H1 (cell line): ENCODE measurements at regions not wholly inside any gene's neighbourhood (a gene's known extent, or its start where the extent isn't known, plus 50 kb on each side); places are given as distances from the start of the nearest gene placed in this dataset.

Experiments
- CTCF ChIA-PET: fragments of 300-600 bp; sonication (Branson Sonifier 250); formaldehyde crosslinking; loops from one replicate; lab custom pipeline; 2021; ENCODE audit not compliant: partially characterized antibody; lab: Charles Lee
- POLR2A ChIA-PET: fragments of 300-600 bp; sonication (Branson Sonifier 250); formaldehyde crosslinking; loops from one replicate; lab custom pipeline; 2021; ENCODE audit warnings: inconsistent platforms; ENCODE audit not compliant: partially characterized antibody; lab: Charles Lee
- DNase-seq, 2 experiments: peaks; one replicate each; pipeline versions ENCODE4 v3.0.0 to v3.0.0-alpha.2; 2010 to 2022; ENCODE audit warnings: low spot score in 2 of 2, low read depth in 1 of 2, mixed read lengths in 1 of 2
- FAIRE-seq: peaks from 2 replicates; lab custom pipeline; 2011; peaks lifted over from hg19 to GRCh38; lab: Jason Lieb, UNC
- H2AFZ ChIP-seq: 2 replicates; pipeline ENCODE4 v1.8.1; 2012; ENCODE audit warnings: low read length, inconsistent platforms
- H2AK5ac ChIP-seq: 2 replicates; pipeline ENCODE4 v1.6.1; 2013; ENCODE audit warnings: low read depth, low read length
- H2BK120ac ChIP-seq: replicated peaks from 2 replicates; pipeline ENCODE3; 2013; ENCODE audit warnings: low read depth, low read length, inconsistent platforms
- H2BK12ac ChIP-seq: 2 replicates; pipeline ENCODE4 v1.6.1; 2013; ENCODE audit warnings: low read depth, low read length
- H2BK15ac ChIP-seq: 2 replicates; pipeline ENCODE4 v1.6.1; 2013; ENCODE audit warnings: low read length
- H2BK20ac ChIP-seq: 2 replicates; pipeline ENCODE4 v1.6.1; 2013; ENCODE audit warnings: low read length
- H2BK5ac ChIP-seq: 2 replicates; pipeline ENCODE4 v1.6.1; 2013; ENCODE audit warnings: low read depth, low read length
- H3K14ac ChIP-seq: 2 replicates; pipeline ENCODE4 v1.6.1; 2013; ENCODE audit warnings: inconsistent platforms; ENCODE audit not compliant: insufficient read length
- H3K18ac ChIP-seq: 2 replicates; pipeline ENCODE4 v1.6.1; 2013; ENCODE audit warnings: low read length; ENCODE audit errors: extremely low read depth
- H3K23ac ChIP-seq: 2 replicates; pipeline ENCODE4 v1.6.1; 2013; ENCODE audit warnings: inconsistent platforms; ENCODE audit not compliant: insufficient read length
- H3K23me2 ChIP-seq: 2 replicates; pipeline ENCODE4 v1.6.1; 2013; ENCODE audit warnings: low read depth, low read length
- H3K27ac ChIP-seq: 2 replicates; pipeline ENCODE4 v1.6.1; 2011; ENCODE audit warnings: low read depth, low read length, inconsistent platforms
- H3K27me3 ChIP-seq, 4 experiments: replicated peaks in 1 of 4; 1 replicate in 1 of 4; 2 replicates in 3 of 4; pipeline versions ENCODE4 v1.6.1 to v1.8.1; 2011 to 2013; ENCODE audit warnings: low read length in 3 of 4, mild to moderate bottlenecking in 3 of 4, inconsistent platforms in 2 of 4, mixed read lengths in 2 of 4, moderate library complexity in 1 of 4; ENCODE audit not compliant: control insufficient read depth in 3 of 4, insufficient read depth in 3 of 4; ENCODE audit errors: extremely low read depth in 1 of 4
- H3K36me3 ChIP-seq, 4 experiments: 2 replicates each; pipeline versions ENCODE4 v1.6.1 to v1.8.1; 2011 to 2013; ENCODE audit warnings: mild to moderate bottlenecking in 4 of 4, low read length in 3 of 4, moderate library complexity in 2 of 4, control low read depth in 1 of 4, inconsistent platforms in 1 of 4; ENCODE audit not compliant: insufficient read depth in 4 of 4, control insufficient read depth in 2 of 4
- H3K4ac ChIP-seq: replicated peaks from 2 replicates; pipeline ENCODE3; 2013; ENCODE audit warnings: low read length, low read depth, mixed read lengths, inconsistent platforms; ENCODE audit not compliant: insufficient read length
- H3K4me1 ChIP-seq, 4 experiments: replicated peaks in 1 of 4; 1 replicate in 1 of 4; 2 replicates in 3 of 4; pipeline versions ENCODE4 v1.6.1 to v1.8.1; 2011 to 2013; ENCODE audit warnings: low read length in 3 of 4, inconsistent platforms in 2 of 4, mixed read lengths in 1 of 4; ENCODE audit not compliant: insufficient read depth in 4 of 4, control insufficient read depth in 3 of 4
- H3K4me2 ChIP-seq, 2 experiments: 2 replicates each; pipeline versions ENCODE4 v1.6.1 to v1.8.1; 2011 to 2013; ENCODE audit warnings: low read depth in 2 of 2, low read length in 2 of 2, control low read depth in 1 of 2, inconsistent platforms in 1 of 2, mild to moderate bottlenecking in 1 of 2; ENCODE audit not compliant: insufficient read depth in 1 of 2
- H3K4me3 ChIP-seq, 4 experiments: fragments of 200-600, 300-600 bp in 1 of 4; sonication (generic), shearing (Covaris generic), sonication (Bioruptor Twin) in 1 of 4; 2 replicates each; pipeline versions ENCODE4 v1.5.1 to v1.8.1; 2011 to 2016; ENCODE audit warnings: low read length in 4 of 4, low read depth in 3 of 4, control low read depth in 2 of 4, inconsistent platforms in 2 of 4, mild to moderate bottlenecking in 2 of 4, mixed read lengths in 1 of 4, moderate library complexity in 1 of 4; ENCODE audit not compliant: insufficient read depth in 2 of 4; ENCODE audit errors: extremely low read depth in 1 of 4
- H3K56ac ChIP-seq: replicated peaks from 2 replicates; pipeline ENCODE3; 2013; ENCODE audit warnings: low read depth, mild to moderate bottlenecking, mixed read lengths, low read length, inconsistent platforms; ENCODE audit not compliant: insufficient read length
- H3K79me1 ChIP-seq: 2 replicates; pipeline ENCODE4 v1.6.1; 2013; ENCODE audit warnings: low read depth, low read length, control low read depth
- H3K79me2 ChIP-seq, 2 experiments: 2 replicates each; pipeline versions ENCODE4 v1.6.1 to v1.8.1; 2012 to 2013; ENCODE audit warnings: low read length in 2 of 2, mild to moderate bottlenecking in 2 of 2, inconsistent platforms in 1 of 2; ENCODE audit not compliant: insufficient read depth in 2 of 2, control insufficient read depth in 1 of 2
- H3K9ac ChIP-seq, 4 experiments: replicated peaks in 1 of 4; 1 replicate in 1 of 4; 2 replicates in 3 of 4; pipeline versions ENCODE4 v1.6.1 to v1.8.1; 2011 to 2013; ENCODE audit warnings: low read depth in 3 of 4, low read length in 3 of 4, control low read depth in 2 of 4, mild to moderate bottlenecking in 2 of 4, moderate library complexity in 2 of 4, inconsistent platforms in 1 of 4; ENCODE audit errors: extremely low read depth in 1 of 4
- H3K9me3 ChIP-seq, 2 experiments: 2 replicates each; pipeline versions ENCODE4 v1.6.1 to v1.8.1; 2012 to 2013; ENCODE audit warnings: mild to moderate bottlenecking in 2 of 2, moderate library complexity in 2 of 2, control low read depth in 1 of 2, inconsistent platforms in 1 of 2, low read depth in 1 of 2, low read length in 1 of 2, mixed read lengths in 1 of 2; ENCODE audit not compliant: insufficient read depth in 2 of 2
- H4K20me1 ChIP-seq, 2 experiments: replicated peaks in 1 of 2; 2 replicates each; pipeline versions ENCODE3 to v1.8.1; 2011 to 2013; ENCODE audit warnings: inconsistent platforms in 2 of 2, low read length in 2 of 2, mild to moderate bottlenecking in 1 of 2; ENCODE audit not compliant: insufficient read depth in 2 of 2, control insufficient read depth in 1 of 2
- H4K5ac ChIP-seq: 2 replicates; pipeline ENCODE4 v1.6.1; 2013; ENCODE audit warnings: low read length, low read depth, mixed read lengths, inconsistent platforms; ENCODE audit not compliant: insufficient read length
- H4K8ac ChIP-seq: 2 replicates; pipeline ENCODE4 v1.8.0; 2013; ENCODE audit warnings: mild to moderate bottlenecking, moderate library complexity, low read length, inconsistent platforms; ENCODE audit not compliant: insufficient read depth; ENCODE audit errors: extremely low read depth
- H4K91ac ChIP-seq: replicated peaks from 2 replicates; pipeline ENCODE3; 2013; ENCODE audit warnings: low read length, mixed read lengths, inconsistent platforms; ENCODE audit not compliant: insufficient read length
- BACH1 ChIP-seq: IDR thresholded peaks from 2 replicates; pipeline ENCODE4 v1.6.1; 2012; ENCODE audit warnings: low read length, improper control_type of control experiment
- CEBPB ChIP-seq: IDR thresholded peaks from 2 replicates; pipeline ENCODE4 v1.6.1; 2012; ENCODE audit warnings: low read depth, low read length
- NANOG ChIP-seq: IDR thresholded peaks from 2 replicates; pipeline ENCODE4 v1.6.1; 2011; ENCODE audit warnings: low read length, low read depth, mild to moderate bottlenecking, inconsistent platforms; ENCODE audit not compliant: insufficient read depth, poor library complexity, severe bottlenecking
- PHF8 ChIP-seq: fragments of 200-600 bp; sonication (generic); conservative IDR thresholded peaks from 2 replicates; pipeline ENCODE4 v1.7.1; 2012; ENCODE audit warnings: low read depth, mild to moderate bottlenecking, inconsistent platforms, low read length, moderate library complexity
- SAP30 ChIP-seq: fragments of 300-600 bp; sonication (generic); IDR thresholded peaks from 2 replicates; pipeline ENCODE4 v1.7.1; 2012; ENCODE audit warnings: low read length, moderate library complexity, mild to moderate bottlenecking, inconsistent platforms; ENCODE audit not compliant: insufficient read depth, insufficient replicate concordance
- SIX5 ChIP-seq: IDR thresholded peaks from 2 replicates; pipeline ENCODE4 v1.6.1; 2011; ENCODE audit warnings: mild to moderate bottlenecking, low read depth, low read length
- SUZ12 ChIP-seq: fragments of 200-600 bp; sonication (generic); IDR thresholded peaks from 2 replicates; pipeline ENCODE4 v1.6.1; 2012; ENCODE audit warnings: mild to moderate bottlenecking, inconsistent platforms, low read length, moderate library complexity, mixed read lengths
- TAF7 ChIP-seq: optimal IDR thresholded peaks from 2 replicates; pipeline ENCODE3; 2011; ENCODE audit warnings: low read depth, mild to moderate bottlenecking, inconsistent platforms, low read length, moderate library complexity, borderline replicate concordance
- YY1 ChIP-seq: IDR thresholded peaks from 2 replicates; pipeline ENCODE4 v1.6.1; 2011; ENCODE audit warnings: low read depth, mild to moderate bottlenecking, low read length
- WGBS, 2 experiments: shearing (Covaris generic) in 1 of 2; methylation state at CpG; one replicate each; pipeline versions ENCODE4 v1.1.6 to v1.1.7; 2013 to 2015; ENCODE audit warnings: low lambda C conversion rate in 2 of 2, mixed read lengths in 2 of 2, inconsistent platforms in 1 of 2, low coverage in 1 of 2, missing lambda C conversion rate in 1 of 2; ENCODE audit not compliant: insufficient replicate concordance in 2 of 2, insufficient coverage in 1 of 2, insufficient read length in 1 of 2; ENCODE audit errors: extremely low coverage in 1 of 2, missing lambda C conversion rate in 1 of 2; 5-methylcytosine and 5-hydroxymethylcytosine counted together
- TF ChIP-seq, protein P1 (sequence below): IDR thresholded peaks from 2 replicates; pipeline ENCODE4 v1.6.1; 2012; ENCODE audit warnings: low read length, inconsistent platforms
- TF ChIP-seq, protein P2 (sequence below): IDR thresholded peaks from 2 replicates; pipeline ENCODE4 v1.6.1; 2012; ENCODE audit warnings: inconsistent platforms
- TF ChIP-seq, protein P3 (sequence below): IDR thresholded peaks from 2 replicates; pipeline ENCODE4 v1.6.1; 2011; ENCODE audit warnings: low read depth, mild to moderate bottlenecking, low read length; ENCODE audit not compliant: insufficient read depth

DNA sequence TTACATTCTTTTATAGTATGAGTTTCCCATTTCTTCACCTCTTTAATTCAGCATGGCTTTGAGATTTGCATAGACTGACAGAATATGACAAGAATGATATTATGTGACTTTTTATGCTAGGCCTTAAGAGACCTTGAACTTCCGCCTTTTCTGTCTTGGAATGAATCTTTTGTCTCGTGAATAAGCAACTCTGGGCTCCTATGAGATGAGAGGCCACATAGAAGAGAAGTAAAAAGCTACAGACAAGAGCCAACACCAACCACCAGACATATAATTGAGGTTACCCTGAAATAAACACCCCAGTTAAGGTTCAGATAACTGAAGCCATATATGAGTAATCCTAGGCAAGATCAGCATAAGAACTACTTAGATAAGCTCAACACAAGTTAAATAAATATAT is 600.8 kb downstream of the MEI4 start:
- Histone ChIP-seq H3K4me3 (no peak overlapping the region), H3K27me3 (no peaks in the 10 kb centered on the region), H3K4ac (no peak overlapping the region), H2AFZ (no peak overlapping the region), H4K8ac (no peak overlapping the region), H3K4me1 (no peaks in the 10 kb centered on the region), H4K5ac (no peak overlapping the region), H3K9ac (no peak overlapping the region), H4K20me1 (no peaks in the 10 kb centered on the region), H3K18ac (no peak overlapping the region), H3K79me1 (no peaks in the 10 kb centered on the region), H3K36me3 (no peaks in the 10 kb centered on the region), H2BK120ac (no peak overlapping the region), H4K91ac (no peak overlapping the region), H2BK15ac (no peak overlapping the region), H3K23me2 (no peaks in the 10 kb centered on the region), H2BK5ac (no peak overlapping the region), H3K56ac (no peak overlapping the region), H2BK20ac (no peak overlapping the region), H3K9me3 (no peaks in the 10 kb centered on the region), H3K4me2 (no peak overlapping the region), H3K23ac (no peak overlapping the region), H3K79me2 (no peaks in the 10 kb centered on the region), H3K14ac (no peak overlapping the region), H3K27ac (no peak overlapping the region), H2BK12ac (no peak overlapping the region), H2AK5ac (no peak overlapping the region)
- no peak for DNase-seq
- no peak for FAIRE-seq
- WGBS, 2 experiments, result 94% methylated on average over 2 of the region's 2 CpGs; no CpG with 5 or more reads in 1 of the 2 experiments
- ChIA-PET POLR2A (no interaction called here), CTCF (no interaction called here)
- TF ChIP-seq TAF7, result no peak
- TF ChIP-seq SAP30, result no peak
- no peak for TF ChIP-seq SIX5
- no peak for TF ChIP-seq NANOG
- no peak for TF ChIP-seq YY1
- no peak for TF ChIP-seq CEBPB
- TF ChIP-seq BACH1, result no peak
- TF ChIP-seq PHF8, result no peak
- TF ChIP-seq, protein P1, sequence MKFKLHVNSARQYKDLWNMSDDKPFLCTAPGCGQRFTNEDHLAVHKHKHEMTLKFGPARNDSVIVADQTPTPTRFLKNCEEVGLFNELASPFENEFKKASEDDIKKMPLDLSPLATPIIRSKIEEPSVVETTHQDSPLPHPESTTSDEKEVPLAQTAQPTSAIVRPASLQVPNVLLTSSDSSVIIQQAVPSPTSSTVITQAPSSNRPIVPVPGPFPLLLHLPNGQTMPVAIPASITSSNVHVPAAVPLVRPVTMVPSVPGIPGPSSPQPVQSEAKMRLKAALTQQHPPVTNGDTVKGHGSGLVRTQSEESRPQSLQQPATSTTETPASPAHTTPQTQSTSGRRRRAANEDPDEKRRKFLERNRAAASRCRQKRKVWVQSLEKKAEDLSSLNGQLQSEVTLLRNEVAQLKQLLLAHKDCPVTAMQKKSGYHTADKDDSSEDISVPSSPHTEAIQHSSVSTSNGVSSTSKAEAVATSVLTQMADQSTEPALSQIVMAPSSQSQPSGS, result no peak
- TF ChIP-seq, protein P2, sequence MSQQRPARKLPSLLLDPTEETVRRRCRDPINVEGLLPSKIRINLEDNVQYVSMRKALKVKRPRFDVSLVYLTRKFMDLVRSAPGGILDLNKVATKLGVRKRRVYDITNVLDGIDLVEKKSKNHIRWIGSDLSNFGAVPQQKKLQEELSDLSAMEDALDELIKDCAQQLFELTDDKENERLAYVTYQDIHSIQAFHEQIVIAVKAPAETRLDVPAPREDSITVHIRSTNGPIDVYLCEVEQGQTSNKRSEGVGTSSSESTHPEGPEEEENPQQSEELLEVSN, result no peak
- no peak for TF ChIP-seq SUZ12
- TF ChIP-seq, protein P3, sequence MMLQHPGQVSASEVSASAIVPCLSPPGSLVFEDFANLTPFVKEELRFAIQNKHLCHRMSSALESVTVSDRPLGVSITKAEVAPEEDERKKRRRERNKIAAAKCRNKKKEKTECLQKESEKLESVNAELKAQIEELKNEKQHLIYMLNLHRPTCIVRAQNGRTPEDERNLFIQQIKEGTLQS, result no peak
